ENCODE measurements at regions not wholly inside any gene's neighbourhood (a gene's known extent, or its start where the extent isn't known, plus 50 kb on each side); places are given as distances from the start of the nearest gene placed in this dataset.

DNA sequence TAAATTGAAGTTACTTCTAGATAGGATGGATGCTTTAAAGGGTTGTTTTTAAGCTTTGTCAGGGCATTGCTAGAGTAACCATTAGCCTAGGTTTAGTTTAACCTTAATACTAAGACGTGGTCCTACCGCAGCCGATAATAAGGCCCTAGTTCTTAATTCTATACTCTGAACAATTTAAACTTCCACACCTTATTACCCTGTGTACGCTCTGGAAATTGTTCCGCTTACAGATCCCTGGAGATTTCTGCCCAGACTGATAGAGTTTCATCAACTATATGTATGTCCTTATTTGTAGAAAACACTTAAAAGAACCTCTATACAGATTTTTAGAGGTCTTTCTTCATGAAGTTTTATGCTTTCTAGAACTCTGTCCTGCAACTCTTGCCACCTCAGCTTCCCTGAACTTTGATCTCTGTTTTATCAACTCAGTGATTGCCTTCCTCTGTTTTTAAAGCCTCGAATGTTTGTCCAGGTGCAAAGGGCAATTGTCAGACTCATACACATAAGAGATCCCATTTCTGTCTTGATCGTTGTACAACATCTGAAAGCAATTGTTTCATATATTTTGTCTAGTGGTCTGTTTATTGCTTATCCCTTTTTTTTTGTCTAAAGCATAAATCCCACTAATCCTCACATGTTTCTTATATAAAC is 71.1 kb upstream of the VCX start:
- Histone ChIP-seq H3K79me2 (ENCODE audit: control insufficient read depth, insufficient read depth, low read length) (no peaks in the 10 kb centered on the region), H3K9me3 (ENCODE audit: control insufficient read depth, insufficient read depth, low read depth, low read length) (no peaks in the 10 kb centered on the region), H2AFZ (ENCODE audit: low read length) (no peak overlapping the region), H3K27ac (ENCODE audit: insufficient read depth, low read length) (no peak overlapping the region), H4K20me1 (ENCODE audit: control insufficient read depth, extremely low read depth, insufficient read depth, low read length) (no peaks in the 10 kb centered on the region), H3K27me3 (ENCODE audit: control insufficient read depth, insufficient read depth, low read length) (no peaks in the 10 kb centered on the region), H3K4me3 (replicated peaks in 1 of 4; ENCODE audit: control extremely low read depth in 1 of 4, insufficient read depth in 1 of 4, low read depth in 3 of 4, low read length in 4 of 4) (no peak overlapping the region), H3K4me2 (ENCODE audit: extremely low read depth, insufficient read depth, low read length) (no peak overlapping the region), H3K36me3 (ENCODE audit: control insufficient read depth, insufficient read depth, low read length) (no peaks in the 10 kb centered on the region), H3K9ac (ENCODE audit: insufficient read depth, low read length) (no peak overlapping the region), H3K4me1 (ENCODE audit: control insufficient read depth, extremely low read depth, insufficient read depth, low read length) (no peaks in the 10 kb centered on the region)
- TF ChIP-seq, protein P1, sequence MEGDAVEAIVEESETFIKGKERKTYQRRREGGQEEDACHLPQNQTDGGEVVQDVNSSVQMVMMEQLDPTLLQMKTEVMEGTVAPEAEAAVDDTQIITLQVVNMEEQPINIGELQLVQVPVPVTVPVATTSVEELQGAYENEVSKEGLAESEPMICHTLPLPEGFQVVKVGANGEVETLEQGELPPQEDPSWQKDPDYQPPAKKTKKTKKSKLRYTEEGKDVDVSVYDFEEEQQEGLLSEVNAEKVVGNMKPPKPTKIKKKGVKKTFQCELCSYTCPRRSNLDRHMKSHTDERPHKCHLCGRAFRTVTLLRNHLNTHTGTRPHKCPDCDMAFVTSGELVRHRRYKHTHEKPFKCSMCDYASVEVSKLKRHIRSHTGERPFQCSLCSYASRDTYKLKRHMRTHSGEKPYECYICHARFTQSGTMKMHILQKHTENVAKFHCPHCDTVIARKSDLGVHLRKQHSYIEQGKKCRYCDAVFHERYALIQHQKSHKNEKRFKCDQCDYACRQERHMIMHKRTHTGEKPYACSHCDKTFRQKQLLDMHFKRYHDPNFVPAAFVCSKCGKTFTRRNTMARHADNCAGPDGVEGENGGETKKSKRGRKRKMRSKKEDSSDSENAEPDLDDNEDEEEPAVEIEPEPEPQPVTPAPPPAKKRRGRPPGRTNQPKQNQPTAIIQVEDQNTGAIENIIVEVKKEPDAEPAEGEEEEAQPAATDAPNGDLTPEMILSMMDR (conservative IDR thresholded peaks at IDR 0.05 in 1 of 2, IDR thresholded peaks at IDR 0.05 in 1 of 2; ENCODE audit: low read depth in 1 of 2, low read length in 2 of 2) = no peak
- no peak for TF ChIP-seq EZH2 (IDR thresholded peaks at IDR 0.05; ENCODE audit: low read length, missing control alignments)
- no peak for DNase-seq (ENCODE audit: low read depth in 2 of 2)

DNA sequence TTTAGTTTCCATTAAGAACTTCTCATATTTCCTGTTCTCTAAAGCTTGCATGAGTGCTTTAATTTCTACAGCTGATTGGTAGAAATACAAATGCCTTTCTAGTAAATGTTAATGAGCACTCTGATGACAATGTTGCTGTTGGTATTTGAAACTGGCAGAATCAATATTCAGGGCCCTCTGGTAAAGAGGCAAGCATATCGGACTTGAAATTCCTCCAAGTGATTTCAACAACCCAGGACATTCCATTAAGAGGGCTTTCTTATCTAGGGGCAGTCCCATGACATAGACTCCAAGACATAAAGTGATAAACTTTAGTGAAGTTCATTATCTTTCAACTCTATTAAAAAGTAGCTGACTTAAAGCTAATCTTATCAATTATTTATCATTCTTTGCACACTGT is 83.1 kb upstream of the VCX start:
- DNase-seq (ENCODE audit: low read depth in 2 of 2) = no peak
- Histone ChIP-seq H4K20me1 (ENCODE audit: control insufficient read depth, extremely low read depth, insufficient read depth, low read length) (no peaks in the 10 kb centered on the region), H3K4me2 (ENCODE audit: extremely low read depth, insufficient read depth, low read length) (no peak overlapping the region), H2AFZ (ENCODE audit: low read length) (no peak overlapping the region), H3K4me3 (replicated peaks in 1 of 4; ENCODE audit: control extremely low read depth in 1 of 4, insufficient read depth in 1 of 4, low read depth in 3 of 4, low read length in 4 of 4) (no peak overlapping the region), H3K4me1 (ENCODE audit: control insufficient read depth, extremely low read depth, insufficient read depth, low read length) (no peaks in the 10 kb centered on the region), H3K27ac (ENCODE audit: insufficient read depth, low read length) (no peak overlapping the region), H3K27me3 (ENCODE audit: control insufficient read depth, insufficient read depth, low read length) (no peaks in the 10 kb centered on the region), H3K9ac (ENCODE audit: insufficient read depth, low read length) (no peak overlapping the region), H3K79me2 (ENCODE audit: control insufficient read depth, insufficient read depth, low read length) (no peaks in the 10 kb centered on the region), H3K36me3 (ENCODE audit: control insufficient read depth, insufficient read depth, low read length) (no peaks in the 10 kb centered on the region), H3K9me3 (ENCODE audit: control insufficient read depth, insufficient read depth, low read depth, low read length) (no peaks in the 10 kb centered on the region)
- TF ChIP-seq, protein P1 (conservative IDR thresholded peaks at IDR 0.05 in 1 of 2, IDR thresholded peaks at IDR 0.05 in 1 of 2; ENCODE audit: low read depth in 1 of 2, low read length in 2 of 2) = no peak
- no peak for TF ChIP-seq EZH2 (IDR thresholded peaks at IDR 0.05; ENCODE audit: low read length, missing control alignments)

DNA sequence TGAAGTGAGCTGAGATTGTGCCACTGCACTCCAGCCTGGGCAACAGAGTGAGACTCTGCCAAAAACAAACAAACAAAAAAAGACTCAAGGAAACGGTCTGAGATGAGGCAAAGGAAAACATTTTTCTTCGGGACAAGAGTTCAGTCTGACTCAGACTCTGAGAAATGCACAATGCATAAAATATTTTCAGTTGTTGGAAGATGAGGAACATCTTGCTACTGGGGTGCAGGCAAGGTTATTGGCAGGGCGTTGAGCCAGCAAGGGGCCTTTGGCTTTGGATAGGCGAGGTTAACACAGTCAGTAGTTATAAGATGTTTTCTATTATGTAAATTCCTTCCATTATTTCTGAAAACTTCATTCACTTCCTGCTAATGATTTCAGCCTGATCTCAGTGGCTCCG is 96.1 kb upstream of the VCX start:
- H3K79me2 ChIP-seq (ENCODE audit: control insufficient read depth, insufficient read depth, low read length) = no peaks in the 10 kb centered on the region
- no peaks in the 10 kb centered on the region for H3K4me1 ChIP-seq (ENCODE audit: control insufficient read depth, extremely low read depth, insufficient read depth, low read length)
- H3K4me2 ChIP-seq (ENCODE audit: extremely low read depth, insufficient read depth, low read length) = no peak overlapping the region
- no peaks in the 10 kb centered on the region for H4K20me1 ChIP-seq (ENCODE audit: control insufficient read depth, extremely low read depth, insufficient read depth, low read length)
- no peaks in the 10 kb centered on the region for H3K27me3 ChIP-seq (ENCODE audit: control insufficient read depth, insufficient read depth, low read length)
- TF ChIP-seq EZH2 (IDR thresholded peaks at IDR 0.05; ENCODE audit: low read length, missing control alignments) = no peak
- TF ChIP-seq, protein P1 (conservative IDR thresholded peaks at IDR 0.05 in 1 of 2, IDR thresholded peaks at IDR 0.05 in 1 of 2; ENCODE audit: low read depth in 1 of 2, low read length in 2 of 2) = no peak
- H2AFZ ChIP-seq (ENCODE audit: low read length) = no peak overlapping the region
- no peaks in the 10 kb centered on the region for H3K9me3 ChIP-seq (ENCODE audit: control insufficient read depth, insufficient read depth, low read depth, low read length)
- H3K36me3 ChIP-seq (ENCODE audit: control insufficient read depth, insufficient read depth, low read length) = no peaks in the 10 kb centered on the region
- no peak overlapping the region for H3K27ac ChIP-seq (ENCODE audit: insufficient read depth, low read length)
- no peak overlapping the region for H3K4me3 ChIP-seq (replicated peaks in 1 of 4; ENCODE audit: control extremely low read depth in 1 of 4, insufficient read depth in 1 of 4, low read depth in 3 of 4, low read length in 4 of 4)
- H3K9ac ChIP-seq (ENCODE audit: insufficient read depth, low read length) = no peak overlapping the region
- DNase-seq (ENCODE audit: low read depth in 2 of 2) = peak in 1 of 2 donors; percentile 5

Data from fibroblast of lung (primary cell).